MM.1S (cell line): ENCODE measurements at regions not wholly inside any gene's neighbourhood (a gene's known extent, or its start where the extent isn't known, plus 50 kb on each side); places are given as distances from the start of the nearest gene placed in this dataset.

Experiments used
- CTCF ChIP-seq: fragments of 300-600 bp; sonication (generic); IDR thresholded peaks from 2 replicates; pipeline ENCODE4 v1.5.1; 2016; ENCODE audit warnings: antibody characterized with exemption, low read length, mixed read lengths
- EZH2 ChIP-seq: fragments of 300-600 bp; sonication (generic); optimal IDR thresholded peaks from 2 replicates; pipeline ENCODE3; 2017; ENCODE audit warnings: low read depth, mild to moderate bottlenecking, antibody characterized with exemption, low read length, mixed read lengths

DNA sequence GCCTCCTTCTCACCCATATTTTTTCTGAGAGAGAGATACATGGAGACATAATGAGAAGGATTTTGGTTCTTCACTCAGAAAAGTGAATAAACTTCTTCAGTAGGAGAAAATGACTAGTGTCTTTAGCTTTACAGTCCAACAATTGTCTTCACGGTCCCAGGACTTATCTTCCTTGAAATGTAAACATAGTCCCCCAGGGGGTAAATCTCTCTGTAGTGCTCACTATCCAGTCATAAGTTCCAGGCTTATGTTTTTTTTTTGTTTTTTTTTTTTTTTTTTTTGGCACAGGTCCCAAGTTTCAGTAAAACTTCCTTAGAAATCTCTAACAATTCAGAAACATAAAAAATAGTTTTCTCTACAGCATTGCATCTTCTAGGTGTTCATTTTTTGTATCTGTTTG is 890.2 kb upstream of the B3GALT2 start:
- no peak for TF ChIP-seq CTCF
- no peak for TF ChIP-seq EZH2
